ENCODE measurements at regions not wholly inside any gene's neighbourhood (a gene's known extent, or its start where the extent isn't known, plus 50 kb on each side); places are given as distances from the start of the nearest gene placed in this dataset.

- no peak for DNase-seq (ENCODE audit: extremely low spot score)
- POLR2A ChIA-PET: no interaction called here
- no peak for TF ChIP-seq CTCF (IDR thresholded peaks at IDR 0.05; ENCODE audit: control extremely low read depth, extremely low read depth, low read depth, missing control alignments)
- CTCF ChIA-PET: no interaction called here
These were observed 97.3 kb upstream of the SPRY1 start for GRCh38 chr4:123299212-123299691.

DNA sequence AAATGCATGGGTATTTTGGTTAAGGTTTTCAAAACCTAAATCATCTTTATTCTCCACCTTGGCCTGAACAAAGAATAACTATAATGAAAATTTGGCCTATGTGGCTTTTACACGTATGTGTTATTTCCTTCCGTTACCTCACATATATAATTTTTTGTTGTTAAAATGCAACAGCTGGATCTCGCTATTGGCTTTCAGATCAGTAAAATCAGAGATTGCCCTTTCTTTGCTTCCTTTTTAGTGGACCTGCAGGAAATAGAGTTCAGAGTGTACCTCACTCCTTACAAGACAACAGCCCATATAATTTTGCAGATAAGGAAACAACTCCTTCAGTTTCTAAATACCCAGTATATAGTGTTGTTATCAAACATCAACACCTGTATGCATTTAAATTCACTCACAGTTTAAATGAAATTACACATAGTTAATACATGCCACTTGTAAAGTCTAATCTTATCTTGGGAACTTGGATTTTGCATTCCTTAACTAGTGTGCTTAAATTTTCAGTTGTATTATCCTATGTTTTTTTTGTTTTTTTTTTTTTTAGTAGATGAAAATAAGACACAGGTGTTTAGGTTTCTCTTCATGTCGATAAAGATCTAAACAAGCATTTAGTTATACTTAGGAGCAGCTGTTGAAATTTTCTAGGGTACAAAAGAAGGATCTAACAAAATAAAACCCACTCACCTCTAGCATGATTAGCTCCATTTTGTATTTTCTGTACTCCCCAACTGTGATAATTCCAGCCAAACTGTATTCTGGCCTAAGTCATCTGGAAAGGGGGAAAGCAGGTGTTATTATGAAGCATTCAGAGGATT is 96.2 kb upstream of the SPRY1 start:
- no peak for DNase-seq (ENCODE audit: extremely low spot score)
- ChIA-PET CTCF (no interaction called here), POLR2A (no interaction called here)
- no peak for TF ChIP-seq CTCF (IDR thresholded peaks at IDR 0.05; ENCODE audit: control extremely low read depth, extremely low read depth, low read depth, missing control alignments)

- no peak for DNase-seq (ENCODE audit: extremely low spot score)
- ChIA-PET CTCF (interaction anchor here (1.1 to 1.3 kb wide), 3 partner anchors 10 to 21 kb away, joined by 3 to 4 read pairs (median 4); no protein-coding TSS in a partner anchor), POLR2A (no interaction called here)
- TF ChIP-seq CTCF (IDR thresholded peaks at IDR 0.05; ENCODE audit: control extremely low read depth, extremely low read depth, low read depth, missing control alignments): no peak
These were observed 94.7 kb upstream of the SPRY1 start for GRCh38 chr4:123301923-123302322.

GRCh38 chr4:123304151-123304964 is 92.2 kb upstream of the SPRY1 start:
- ChIA-PET POLR2A (no interaction called here), CTCF (interaction anchor here (1.3 kb wide), 1 partner anchor 13 kb away, joined by 4 read pairs; no protein-coding TSS in a partner anchor)
- TF ChIP-seq CTCF (IDR thresholded peaks at IDR 0.05; ENCODE audit: control extremely low read depth, extremely low read depth, low read depth, missing control alignments): no peak
- no peak for DNase-seq (ENCODE audit: extremely low spot score)

DNA sequence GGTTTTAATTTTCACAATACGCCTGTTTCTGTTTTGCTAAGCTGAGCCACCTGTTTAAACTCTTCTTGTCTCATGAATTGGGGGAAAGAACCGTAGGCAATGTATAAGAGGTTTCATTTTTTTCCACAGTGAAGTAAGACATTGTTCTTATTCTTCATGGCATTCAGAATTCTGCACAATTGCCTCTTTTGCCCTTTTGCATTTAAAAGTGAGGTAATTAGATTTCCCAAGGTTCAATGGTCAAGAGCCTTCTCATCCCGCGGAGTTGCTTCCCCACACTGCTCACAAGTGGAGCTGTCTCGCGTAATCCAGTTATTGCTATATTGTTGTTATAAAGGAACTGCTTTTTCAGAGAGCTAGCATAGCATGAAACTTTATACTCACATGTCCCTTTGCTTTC is 90.9 kb upstream of the SPRY1 start:
- DNase-seq (ENCODE audit: extremely low spot score): no peak
- ChIA-PET CTCF (no interaction called here), POLR2A (no interaction called here)
- TF ChIP-seq CTCF (IDR thresholded peaks at IDR 0.05; ENCODE audit: control extremely low read depth, extremely low read depth, low read depth, missing control alignments): no peak

DNA sequence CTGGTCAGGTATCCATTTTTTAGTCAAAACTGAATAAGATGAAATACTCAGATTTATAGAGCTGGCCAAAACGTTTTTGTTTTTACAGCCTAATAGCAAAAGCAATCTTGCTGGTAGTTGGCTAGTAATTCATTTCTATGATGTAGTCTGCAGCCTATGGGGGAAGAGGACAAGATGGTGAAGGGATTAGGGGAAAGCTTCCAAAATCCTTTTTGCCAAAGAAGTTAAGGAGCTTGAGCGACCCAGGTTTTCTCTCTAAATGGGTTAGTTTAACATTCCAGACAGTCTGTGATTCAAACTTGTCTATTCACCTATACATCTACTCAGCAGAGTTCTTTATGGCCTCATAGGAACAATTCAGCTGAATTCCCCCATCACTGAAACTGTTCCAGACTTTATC is 89.8 kb upstream of the SPRY1 start:
- DNase-seq (ENCODE audit: extremely low spot score): no peak
- no peak for TF ChIP-seq CTCF (IDR thresholded peaks at IDR 0.05; ENCODE audit: control extremely low read depth, extremely low read depth, low read depth, missing control alignments)
- ChIA-PET POLR2A (no interaction called here), CTCF (interaction anchor here (1.0 kb wide), 1 partner anchor 12 kb away, joined by 3 read pairs; no protein-coding TSS in a partner anchor)

All from GM10248 (cell line).